OCI-LY7 (cell line): ENCODE measurements at regions not wholly inside any gene's neighbourhood (a gene's known extent, or its start where the extent isn't known, plus 50 kb on each side); places are given as distances from the start of the nearest gene placed in this dataset.
"Not testable (repeated sequence)": the region's sequence is repeated elsewhere in the genome, so short reads cannot be mapped to it uniquely, and the experiment has no call there.

Experiments
- CTCF ChIP-seq: fragments of 200-600 bp; sonication (generic); conservative IDR thresholded peaks from 2 replicates; pipeline ENCODE4 v1.5.1; 2014; ENCODE audit warnings: mild to moderate bottlenecking, antibody characterized with exemption, low read length, moderate library complexity, mixed read lengths
- EZH2phosphoT487 ChIP-seq: fragments of 200-600 bp; sonication (generic); IDR thresholded peaks from 2 replicates; pipeline ENCODE4 v1.6.1; 2018; ENCODE audit warnings: low read depth, borderline replicate concordance, mild to moderate bottlenecking, mixed run types, antibody characterized with exemption, low read length, moderate library complexity, mixed read lengths

GRCh38 chr12:131623404-131624368 is 87.2 kb upstream of the SFSWAP start:
- TF ChIP-seq CTCF, result peak; percentile 62
- not testable (repeated sequence) for TF ChIP-seq EZH2phosphoT487
